Glomerular endothelial cell (primary cell): ENCODE measurements at regions not wholly inside any gene's neighbourhood (a gene's known extent, or its start where the extent isn't known, plus 50 kb on each side); places are given as distances from the start of the nearest gene placed in this dataset.

ENCODE experiments used
- DNase-seq: peaks from one replicate; pipeline ENCODE4 v3.0.0-alpha.2; 2011; ENCODE audit warnings: low read depth, low spot score; ENCODE audit errors: extremely low read depth

- DNase-seq = no peak
Observed at GRCh38 chr7:89887489-89887888, 266.8 kb upstream of the STEAP1 start.

GRCh38 chr7:89908736-89909135 lies 245.5 kb upstream of the STEAP1 start:
- DNase-seq = no peak

- DNase-seq = no peak
Observed at GRCh38 chr7:89914711-89915110, 239.6 kb upstream of the STEAP1 start.

- no peak for DNase-seq
Observed at GRCh38 chr7:89926194-89926593, 228.1 kb upstream of the STEAP1 start.

GRCh38 chr7:89926701-89927100 lies 227.6 kb upstream of the STEAP1 start:
- no peak for DNase-seq

- DNase-seq = no peak
Observed at GRCh38 chr7:89927762-89928161, 226.5 kb upstream of the STEAP1 start.

- no peak for DNase-seq
Observed at GRCh38 chr7:89928451-89928850, 225.8 kb upstream of the STEAP1 start.

- no peak for DNase-seq
Observed at GRCh38 chr7:89934101-89934500, 220.2 kb upstream of the STEAP1 start.

GRCh38 chr7:89943525-89944050 lies 210.7 kb upstream of the STEAP1 start:
- DNase-seq = no peak

- DNase-seq = no peak
Observed at GRCh38 chr7:89958525-89959068, 195.7 kb upstream of the STEAP1 start.

- no peak for DNase-seq
Observed at GRCh38 chr7:89966067-89966664, 188.1 kb upstream of the STEAP1 start.

- no peak for DNase-seq
Observed at GRCh38 chr7:89975577-89975976, 178.7 kb upstream of the STEAP1 start.

- no peak for DNase-seq
Observed at GRCh38 chr7:89987665-89988064, 166.6 kb upstream of the STEAP1 start.

GRCh38 chr7:89988074-89988473 lies 166.2 kb upstream of the STEAP1 start:
- DNase-seq = no peak

GRCh38 chr7:89989454-89989853 lies 164.8 kb upstream of the STEAP1 start:
- no peak for DNase-seq

- DNase-seq = no peak
Observed at GRCh38 chr7:89994483-89994882, 159.8 kb upstream of the STEAP1 start.

GRCh38 chr7:89998554-89998953 lies 155.7 kb upstream of the STEAP1 start:
- no peak for DNase-seq

GRCh38 chr7:90005836-90006235 lies 148.4 kb upstream of the STEAP1 start:
- DNase-seq = no peak

- DNase-seq = no peak
Observed at GRCh38 chr7:90007001-90007654, 147.1 kb upstream of the STEAP1 start.

GRCh38 chr7:90007831-90008230 lies 146.4 kb upstream of the STEAP1 start:
- no peak for DNase-seq

GRCh38 chr7:90022213-90022612 lies 132.1 kb upstream of the STEAP1 start:
- no peak for DNase-seq

- DNase-seq = no peak
Observed at GRCh38 chr7:90025771-90026170, 128.5 kb upstream of the STEAP1 start.
